ENCODE measurements at regions not wholly inside any gene's neighbourhood (a gene's known extent, or its start where the extent isn't known, plus 50 kb on each side); places are given as distances from the start of the nearest gene placed in this dataset.

- intact Hi-C loops (cut with DNase I; ENCODE audit: low total_unique reads) = no loop called here
- Histone ChIP-seq H3K27ac (no peak overlapping the region), H3K27me3 (no peaks in the 10 kb centered on the region), H3K36me3 (no peaks in the 10 kb centered on the region), H3K4me3 (no peak overlapping the region), H3K4me1 (no peaks in the 10 kb centered on the region), H3K9me3 (no peaks in the 10 kb centered on the region)
- no peak for DNase-seq (ENCODE audit: low spot score in 2 of 2)
- TF ChIP-seq CTCF (IDR thresholded peaks at IDR 0.05) = no peak
- no peak for TF ChIP-seq POLR2AphosphoS5 (IDR thresholded peaks at IDR 0.05)
- no peak for TF ChIP-seq POLR2A (IDR thresholded peaks at IDR 0.05)
Observed at GRCh38 chr18:39529358-39529757, 1963.8 kb upstream of the CELF4 start.

- TF ChIP-seq CTCF (IDR thresholded peaks at IDR 0.05) (no peak), POLR2AphosphoS5 (IDR thresholded peaks at IDR 0.05) (no peak), POLR2A (IDR thresholded peaks at IDR 0.05) (no peak)
- Histone ChIP-seq H3K36me3 (no peaks in the 10 kb centered on the region), H3K4me3 (no peak overlapping the region), H3K9me3 (no peaks in the 10 kb centered on the region), H3K4me1 (no peaks in the 10 kb centered on the region), H3K27ac (no peak overlapping the region), H3K27me3 (no peaks in the 10 kb centered on the region)
- intact Hi-C loops (cut with DNase I; ENCODE audit: low total_unique reads) = no loop called here
- no peak for DNase-seq (ENCODE audit: low spot score in 2 of 2)
Observed at GRCh38 chr18:39527465-39527864, 1961.9 kb upstream of the CELF4 start.

GRCh38 chr18:39524370-39524769, 1958.8 kb upstream of the CELF4 start:
- intact Hi-C loops (cut with DNase I; ENCODE audit: low total_unique reads) = no loop called here
- Histone ChIP-seq H3K27ac (no peak overlapping the region), H3K9me3 (no peaks in the 10 kb centered on the region), H3K4me3 (no peak overlapping the region), H3K4me1 (no peaks in the 10 kb centered on the region), H3K27me3 (no peaks in the 10 kb centered on the region), H3K36me3 (no peaks in the 10 kb centered on the region)
- TF ChIP-seq POLR2AphosphoS5 (IDR thresholded peaks at IDR 0.05) (no peak), POLR2A (IDR thresholded peaks at IDR 0.05) (no peak), CTCF (IDR thresholded peaks at IDR 0.05) (no peak)
- DNase-seq (ENCODE audit: low spot score in 2 of 2) = no peak

GRCh38 chr18:39523281-39523680, 1957.7 kb upstream of the CELF4 start:
- no peak for DNase-seq (ENCODE audit: low spot score in 2 of 2)
- no peak for TF ChIP-seq POLR2AphosphoS5 (IDR thresholded peaks at IDR 0.05)
- TF ChIP-seq POLR2A (IDR thresholded peaks at IDR 0.05) = no peak
- TF ChIP-seq CTCF (IDR thresholded peaks at IDR 0.05) = no peak
- Histone ChIP-seq H3K4me3 (no peak overlapping the region), H3K27me3 (no peaks in the 10 kb centered on the region), H3K36me3 (no peaks in the 10 kb centered on the region), H3K9me3 (no peaks in the 10 kb centered on the region), H3K4me1 (no peaks in the 10 kb centered on the region), H3K27ac (no peak overlapping the region)
- intact Hi-C loops (cut with DNase I; ENCODE audit: low total_unique reads) = no loop called here

- Histone ChIP-seq H3K36me3 (no peaks in the 10 kb centered on the region), H3K4me1 (no peaks in the 10 kb centered on the region), H3K4me3 (no peak overlapping the region), H3K27me3 (no peaks in the 10 kb centered on the region), H3K27ac (no peak overlapping the region), H3K9me3 (no peaks in the 10 kb centered on the region)
- intact Hi-C loops (cut with DNase I; ENCODE audit: low total_unique reads) = no loop called here
- no peak for DNase-seq (ENCODE audit: low spot score in 2 of 2)
- TF ChIP-seq POLR2AphosphoS5 (IDR thresholded peaks at IDR 0.05) (no peak), CTCF (IDR thresholded peaks at IDR 0.05) (no peak), POLR2A (IDR thresholded peaks at IDR 0.05) (no peak)
Observed at GRCh38 chr18:39521164-39521563, 1955.6 kb upstream of the CELF4 start.
